OCI-LY1 (cell line): ENCODE measurements at regions not wholly inside any gene's neighbourhood (a gene's known extent, or its start where the extent isn't known, plus 50 kb on each side); places are given as distances from the start of the nearest gene placed in this dataset.

Experiments
- EZH2 ChIP-seq: fragments of 200-600 bp; sonication (generic), shearing (Covaris generic); IDR thresholded peaks from 2 replicates; pipeline ENCODE4 v1.8.0; 2017; ENCODE audit warnings: borderline replicate concordance, mixed run types, mild to moderate bottlenecking, antibody characterized with exemption, low read length, moderate library complexity, mixed read lengths
- TF ChIP-seq, protein P1 (sequence below): fragments of 200-600 bp; sonication (generic), shearing (Covaris generic); IDR thresholded peaks from 2 replicates; pipeline ENCODE4 v1.5.1; 2017; ENCODE audit warnings: mild to moderate bottlenecking, antibody characterized with exemption, low read length, moderate library complexity, mixed read lengths

DNA sequence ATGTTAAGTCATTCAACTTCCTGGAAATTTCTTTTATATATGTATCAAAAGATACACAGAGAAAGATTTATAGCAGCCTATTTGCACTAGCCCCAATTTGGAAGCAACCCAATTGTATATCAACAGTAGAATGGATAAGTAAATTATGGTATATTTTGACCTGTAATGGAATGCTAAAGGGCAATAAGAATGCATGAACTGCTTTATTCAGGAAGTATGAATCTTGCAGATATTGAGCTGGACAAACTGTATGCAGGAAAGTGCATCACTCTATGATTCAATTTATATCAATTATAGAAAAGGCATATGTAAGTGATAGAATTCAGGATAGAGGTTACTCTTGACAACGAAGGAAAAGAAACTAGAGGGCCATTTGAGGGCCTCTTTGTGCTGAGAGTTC is 913.1 kb upstream of the FBXO33 start:
- TF ChIP-seq EZH2, result no peak
- TF ChIP-seq, protein P1, sequence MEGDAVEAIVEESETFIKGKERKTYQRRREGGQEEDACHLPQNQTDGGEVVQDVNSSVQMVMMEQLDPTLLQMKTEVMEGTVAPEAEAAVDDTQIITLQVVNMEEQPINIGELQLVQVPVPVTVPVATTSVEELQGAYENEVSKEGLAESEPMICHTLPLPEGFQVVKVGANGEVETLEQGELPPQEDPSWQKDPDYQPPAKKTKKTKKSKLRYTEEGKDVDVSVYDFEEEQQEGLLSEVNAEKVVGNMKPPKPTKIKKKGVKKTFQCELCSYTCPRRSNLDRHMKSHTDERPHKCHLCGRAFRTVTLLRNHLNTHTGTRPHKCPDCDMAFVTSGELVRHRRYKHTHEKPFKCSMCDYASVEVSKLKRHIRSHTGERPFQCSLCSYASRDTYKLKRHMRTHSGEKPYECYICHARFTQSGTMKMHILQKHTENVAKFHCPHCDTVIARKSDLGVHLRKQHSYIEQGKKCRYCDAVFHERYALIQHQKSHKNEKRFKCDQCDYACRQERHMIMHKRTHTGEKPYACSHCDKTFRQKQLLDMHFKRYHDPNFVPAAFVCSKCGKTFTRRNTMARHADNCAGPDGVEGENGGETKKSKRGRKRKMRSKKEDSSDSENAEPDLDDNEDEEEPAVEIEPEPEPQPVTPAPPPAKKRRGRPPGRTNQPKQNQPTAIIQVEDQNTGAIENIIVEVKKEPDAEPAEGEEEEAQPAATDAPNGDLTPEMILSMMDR, result no peak
